Suprapubic skin (tissue), 4 donors: ENCODE measurements at regions not wholly inside any gene's neighbourhood (a gene's known extent, or its start where the extent isn't known, plus 50 kb on each side); places are given as distances from the start of the nearest gene placed in this dataset.

Experiments used
- DNase-seq, 2 donors: peaks; one replicate each; pipeline ENCODE4 v3.0.0-alpha.2; 2019; ENCODE audit warnings: low spot score in 2 of 2
- H3K27ac ChIP-seq: fragments of 200-600 bp; sonication (generic); one replicate; pipeline ENCODE4 v1.5.1; 2019
- H3K27me3 ChIP-seq: fragments of 200-600 bp; sonication (generic); one replicate; pipeline ENCODE4 v1.5.1; 2019
- H3K36me3 ChIP-seq: fragments of 200-600 bp; sonication (generic); one replicate; pipeline ENCODE4 v1.5.1; 2019
- H3K4me1 ChIP-seq: fragments of 200-600 bp; sonication (generic); one replicate; pipeline ENCODE4 v1.5.1; 2019
- H3K4me3 ChIP-seq: fragments of 200-600 bp; sonication (generic); one replicate; pipeline ENCODE4 v1.5.1; 2019; ENCODE audit warnings: mild to moderate bottlenecking
- H3K9me3 ChIP-seq: fragments of 200-600 bp; sonication (generic); one replicate; pipeline ENCODE4 v1.5.1; 2019
- EP300 ChIP-seq: sonication (generic); formaldehyde crosslinking; IDR thresholded peaks from one replicate; pipeline ENCODE4 v1.6.1; 2017; ENCODE audit warnings: antibody characterized with exemption
- POLR2A ChIP-seq, 2 donors: fragments of 450-650 bp; IDR thresholded peaks; one replicate each; pipeline ENCODE4 v1.6.1; 2017; ENCODE audit warnings: antibody characterized with exemption in 2 of 2, mild to moderate bottlenecking in 2 of 2, moderate library complexity in 2 of 2
- POLR2AphosphoS5 ChIP-seq, 3 donors: sonication (generic); formaldehyde crosslinking; IDR thresholded peaks; one replicate each; pipeline ENCODE4 v1.6.1; 2017; ENCODE audit warnings: antibody characterized with exemption in 3 of 3
- WGBS: methylation state at CpG from one replicate; pipeline ENCODE4 v1.1.5; 2018; 5-methylcytosine and 5-hydroxymethylcytosine counted together
- TF ChIP-seq, protein P1 (sequence below), 2 donors: fragments of 200-600 bp in 1 of 2; fragments of 450-650 bp in 1 of 2; sonication (generic) in 1 of 2; IDR thresholded peaks; one replicate each; pipeline ENCODE4 v1.5.1; 2016 to 2019; ENCODE audit warnings: antibody characterized with exemption in 2 of 2, mild to moderate bottlenecking in 1 of 2, moderate library complexity in 1 of 2

DNA sequence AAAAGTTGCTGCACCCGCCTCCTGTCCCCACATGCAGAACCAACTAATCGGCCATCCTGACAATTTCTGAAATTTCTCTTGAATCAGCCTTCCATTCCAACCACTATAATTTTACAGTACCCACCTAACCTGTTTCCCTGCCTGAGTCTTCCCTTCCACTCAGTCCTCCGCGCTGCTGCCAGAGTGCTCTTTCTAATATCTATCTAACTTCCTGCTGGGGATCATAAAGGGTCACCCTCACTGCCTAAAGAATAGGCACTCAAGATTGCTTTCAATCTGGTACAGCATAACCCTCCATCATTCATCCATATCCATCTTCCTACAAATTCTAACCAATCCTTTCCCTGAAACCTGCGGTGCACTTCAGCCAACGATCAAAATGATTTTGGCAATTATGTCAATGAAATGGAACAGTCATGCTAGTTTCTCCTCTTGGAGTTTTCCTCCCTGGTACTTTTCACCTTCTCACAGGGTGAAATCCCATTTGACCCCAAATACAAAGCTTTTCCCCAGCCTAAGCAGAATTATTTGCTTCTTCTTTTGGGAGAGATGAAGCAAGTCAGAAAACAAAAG lies 117.5 kb upstream of the BEND6 start:
- no peaks in the 10 kb centered on the region for H3K36me3 ChIP-seq
- DNase-seq: no peak
- H3K4me3 ChIP-seq: no peak overlapping the region
- H3K4me1 ChIP-seq: peaks cover 10% of the 10 kb centered on the region
- WGBS: 77% methylated on average over 6 of the region's 6 CpGs
- TF ChIP-seq EP300: no peak
- TF ChIP-seq POLR2AphosphoS5 (IDR thresholded peaks at IDR 0.05): no peak
- no peak for TF ChIP-seq POLR2A (IDR thresholded peaks at IDR 0.05)
- TF ChIP-seq, protein P1, sequence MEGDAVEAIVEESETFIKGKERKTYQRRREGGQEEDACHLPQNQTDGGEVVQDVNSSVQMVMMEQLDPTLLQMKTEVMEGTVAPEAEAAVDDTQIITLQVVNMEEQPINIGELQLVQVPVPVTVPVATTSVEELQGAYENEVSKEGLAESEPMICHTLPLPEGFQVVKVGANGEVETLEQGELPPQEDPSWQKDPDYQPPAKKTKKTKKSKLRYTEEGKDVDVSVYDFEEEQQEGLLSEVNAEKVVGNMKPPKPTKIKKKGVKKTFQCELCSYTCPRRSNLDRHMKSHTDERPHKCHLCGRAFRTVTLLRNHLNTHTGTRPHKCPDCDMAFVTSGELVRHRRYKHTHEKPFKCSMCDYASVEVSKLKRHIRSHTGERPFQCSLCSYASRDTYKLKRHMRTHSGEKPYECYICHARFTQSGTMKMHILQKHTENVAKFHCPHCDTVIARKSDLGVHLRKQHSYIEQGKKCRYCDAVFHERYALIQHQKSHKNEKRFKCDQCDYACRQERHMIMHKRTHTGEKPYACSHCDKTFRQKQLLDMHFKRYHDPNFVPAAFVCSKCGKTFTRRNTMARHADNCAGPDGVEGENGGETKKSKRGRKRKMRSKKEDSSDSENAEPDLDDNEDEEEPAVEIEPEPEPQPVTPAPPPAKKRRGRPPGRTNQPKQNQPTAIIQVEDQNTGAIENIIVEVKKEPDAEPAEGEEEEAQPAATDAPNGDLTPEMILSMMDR (IDR thresholded peaks at IDR 0.05): no peak
- H3K9me3 ChIP-seq: no peaks in the 10 kb centered on the region
- no peak overlapping the region for H3K27ac ChIP-seq
- no peaks in the 10 kb centered on the region for H3K27me3 ChIP-seq

DNA sequence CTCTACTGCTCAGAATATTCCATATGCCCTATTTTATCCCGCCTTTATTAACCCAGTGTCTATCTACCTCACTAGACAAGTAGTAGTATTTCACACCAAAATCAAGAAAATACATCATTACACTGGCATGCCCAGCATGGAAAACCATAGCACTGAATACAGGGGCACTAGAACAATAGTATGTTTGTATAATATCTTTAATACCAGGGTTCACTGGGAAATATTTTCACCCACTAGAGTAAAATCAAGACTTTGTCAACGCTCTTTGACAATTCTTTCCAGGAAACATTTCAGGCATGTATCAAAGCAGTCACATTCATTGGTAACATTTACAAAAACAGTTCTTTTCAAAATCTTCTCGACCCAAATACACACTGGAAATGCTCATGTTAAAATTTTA lies 119.3 kb upstream of the BEND6 start:
- Histone ChIP-seq H3K27me3 (no peaks in the 10 kb centered on the region), H3K9me3 (no peaks in the 10 kb centered on the region), H3K4me1 (peaks cover 6% of the 10 kb centered on the region), H3K27ac (no peak overlapping the region), H3K4me3 (no peak overlapping the region), H3K36me3 (no peaks in the 10 kb centered on the region)
- no peak for DNase-seq
- WGBS: 91% methylated on average over 3 of the region's 3 CpGs
- TF ChIP-seq EP300: no peak
- TF ChIP-seq POLR2AphosphoS5 (IDR thresholded peaks at IDR 0.05): no peak
- TF ChIP-seq, protein P1 (IDR thresholded peaks at IDR 0.05): no peak
- no peak for TF ChIP-seq POLR2A (IDR thresholded peaks at IDR 0.05)

GRCh38 chr6:56833873-56834272 lies 121.0 kb upstream of the BEND6 start:
- peaks cover 5% of the 10 kb centered on the region for H3K4me1 ChIP-seq
- H3K9me3 ChIP-seq: no peaks in the 10 kb centered on the region
- H3K4me3 ChIP-seq: no peak overlapping the region
- no peak overlapping the region for H3K27ac ChIP-seq
- no peak for DNase-seq
- 100% methylated on average over 1 of the region's 1 CpG for WGBS
- H3K27me3 ChIP-seq: no peaks in the 10 kb centered on the region
- TF ChIP-seq, protein P1 (IDR thresholded peaks at IDR 0.05): no peak
- TF ChIP-seq POLR2A (IDR thresholded peaks at IDR 0.05): no peak
- TF ChIP-seq EP300: no peak
- TF ChIP-seq POLR2AphosphoS5 (IDR thresholded peaks at IDR 0.05): no peak
- H3K36me3 ChIP-seq: no peaks in the 10 kb centered on the region

- no peaks in the 10 kb centered on the region for H3K27me3 ChIP-seq
- DNase-seq: no peak
- WGBS: 79% methylated on average over 3 of the region's 3 CpGs
- H3K4me3 ChIP-seq: no peak overlapping the region
- no peak overlapping the region for H3K27ac ChIP-seq
- peaks cover 3% of the 10 kb centered on the region for H3K4me1 ChIP-seq
- no peak for TF ChIP-seq POLR2AphosphoS5 (IDR thresholded peaks at IDR 0.05)
- TF ChIP-seq, protein P1 (IDR thresholded peaks at IDR 0.05): no peak
- no peak for TF ChIP-seq EP300
- TF ChIP-seq POLR2A (IDR thresholded peaks at IDR 0.05): no peak
- no peaks in the 10 kb centered on the region for H3K36me3 ChIP-seq
- no peaks in the 10 kb centered on the region for H3K9me3 ChIP-seq
These were observed 121.6 kb upstream of the BEND6 start for GRCh38 chr6:56833127-56833791.

DNA sequence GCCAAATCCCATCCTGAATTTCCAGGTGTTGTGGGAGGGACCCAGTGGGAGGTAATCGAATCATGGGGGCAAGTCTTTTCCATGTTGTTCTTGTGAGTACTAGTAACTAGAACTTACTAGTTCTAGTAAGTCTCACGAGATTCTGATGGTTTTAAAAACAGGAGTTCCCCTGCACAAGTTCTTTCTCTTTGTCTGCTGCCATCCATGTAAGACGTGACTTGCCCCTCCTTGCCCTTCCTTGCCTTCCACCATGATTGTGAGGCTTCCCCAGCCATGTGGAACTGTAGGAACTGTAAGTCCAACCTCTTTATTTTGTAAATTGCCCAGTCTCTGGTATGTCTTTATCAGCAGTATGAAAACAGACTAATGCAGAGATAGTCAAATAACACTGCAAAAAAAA lies 122.7 kb upstream of the BEND6 start:
- Histone ChIP-seq H3K36me3 (no peaks in the 10 kb centered on the region), H3K27me3 (no peaks in the 10 kb centered on the region), H3K27ac (no peak overlapping the region), H3K4me3 (no peak overlapping the region), H3K4me1 (no peaks in the 10 kb centered on the region), H3K9me3 (no peaks in the 10 kb centered on the region)
- no peak for DNase-seq
- TF ChIP-seq POLR2AphosphoS5 (IDR thresholded peaks at IDR 0.05): no peak
- TF ChIP-seq, protein P1 (IDR thresholded peaks at IDR 0.05): no peak
- no peak for TF ChIP-seq POLR2A (IDR thresholded peaks at IDR 0.05)
- TF ChIP-seq EP300: no peak
- 87% methylated on average over 3 of the region's 3 CpGs for WGBS
